HL-60 (cell line): ENCODE measurements at regions not wholly inside any gene's neighbourhood (a gene's known extent, or its start where the extent isn't known, plus 50 kb on each side); places are given as distances from the start of the nearest gene placed in this dataset.
"Not testable (repeated sequence)": the region's sequence is repeated elsewhere in the genome, so short reads cannot be mapped to it uniquely, and the experiment has no call there.

Experiments
- DNase-seq, 2 experiments: peaks; one replicate each; pipeline ENCODE4 v3.0.0-alpha.2; 2010 to 2020; ENCODE audit warnings: low read depth in 1 of 2, low spot score in 1 of 2
- H3K27ac ChIP-seq: fragments of 250-450 bp; sonication (Bioruptor Pico); replicated peaks from 2 replicates; pipeline ENCODE4 v1.5.1; 2020; ENCODE audit warnings: mild to moderate bottlenecking, moderate library complexity
- H3K27me3 ChIP-seq: fragments of 250-450 bp; sonication (Bioruptor Pico); 2 replicates; pipeline ENCODE4 v1.5.1; 2021; ENCODE audit warnings: mild to moderate bottlenecking, moderate library complexity; ENCODE audit not compliant: insufficient read depth, poor library complexity, severe bottlenecking
- H3K4me3 ChIP-seq: replicated peaks from 2 replicates; pipeline ENCODE4 v1.5.1; 2011; ENCODE audit warnings: mild to moderate bottlenecking, control low read depth, low read length; ENCODE audit not compliant: insufficient read depth
- GABPA ChIP-seq: IDR thresholded peaks from 2 replicates; pipeline ENCODE4 v1.6.1; 2012; ENCODE audit warnings: low read depth
- POLR2AphosphoS5 ChIP-seq: IDR thresholded peaks from 2 replicates; pipeline ENCODE4 v1.6.1; 2012; ENCODE audit warnings: low read depth
- REST ChIP-seq: IDR thresholded peaks from 2 replicates; pipeline ENCODE4 v1.6.1; 2012; ENCODE audit warnings: low read depth; ENCODE audit not compliant: insufficient replicate concordance
- SPI1 ChIP-seq: IDR thresholded peaks from 2 replicates; pipeline ENCODE4 v1.6.1; 2012; ENCODE audit warnings: low read depth, mild to moderate bottlenecking, borderline replicate concordance
- TF ChIP-seq, protein P1 (sequence below): IDR thresholded peaks from one replicate; pipeline ENCODE4 v1.5.1; 2011; ENCODE audit warnings: low read length, control low read depth, inconsistent platforms; ENCODE audit not compliant: insufficient read depth

DNA sequence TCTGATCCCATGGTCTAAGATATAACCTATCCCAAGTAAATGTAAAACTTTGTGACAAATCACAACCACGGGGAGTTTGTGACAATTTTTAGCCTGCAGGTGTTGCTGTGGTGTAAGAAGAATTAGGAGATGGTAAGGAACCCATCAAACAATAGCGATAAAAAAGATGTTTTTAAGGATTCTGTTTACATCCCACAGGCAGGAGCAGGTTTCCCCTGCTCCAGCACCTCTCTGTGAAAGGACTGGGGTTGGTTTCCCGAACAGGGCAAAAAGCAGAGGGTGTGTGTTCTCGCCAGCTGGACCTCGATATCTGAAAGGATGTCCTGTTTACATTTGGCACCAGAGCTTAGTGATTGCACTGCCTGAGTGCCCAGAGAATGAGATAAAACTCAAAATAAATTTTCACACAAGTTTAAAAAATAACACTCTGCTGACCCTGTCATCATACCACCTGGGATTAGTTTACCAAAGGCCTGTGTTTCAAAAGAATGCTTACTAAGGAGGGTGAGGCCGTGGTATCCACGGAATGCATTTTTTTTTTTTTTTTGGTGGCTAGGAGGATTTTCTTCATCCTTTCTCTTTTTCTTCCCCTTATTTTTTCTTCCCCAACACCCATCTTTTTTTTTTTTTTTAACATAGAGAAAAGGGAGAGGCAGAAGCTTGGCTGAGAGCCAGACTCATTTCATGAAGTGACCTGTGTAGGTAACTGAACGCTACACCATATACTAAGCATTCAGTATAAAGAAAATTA is 151.8 kb upstream of the DPH6 start:
- DNase-seq = no peak
- no peak overlapping the region for H3K4me3 ChIP-seq
- no peaks in the 10 kb centered on the region for H3K27me3 ChIP-seq
- TF ChIP-seq GABPA (no peak), SPI1 (no peak), REST (no peak), POLR2AphosphoS5 (no peak)
- TF ChIP-seq, protein P1, sequence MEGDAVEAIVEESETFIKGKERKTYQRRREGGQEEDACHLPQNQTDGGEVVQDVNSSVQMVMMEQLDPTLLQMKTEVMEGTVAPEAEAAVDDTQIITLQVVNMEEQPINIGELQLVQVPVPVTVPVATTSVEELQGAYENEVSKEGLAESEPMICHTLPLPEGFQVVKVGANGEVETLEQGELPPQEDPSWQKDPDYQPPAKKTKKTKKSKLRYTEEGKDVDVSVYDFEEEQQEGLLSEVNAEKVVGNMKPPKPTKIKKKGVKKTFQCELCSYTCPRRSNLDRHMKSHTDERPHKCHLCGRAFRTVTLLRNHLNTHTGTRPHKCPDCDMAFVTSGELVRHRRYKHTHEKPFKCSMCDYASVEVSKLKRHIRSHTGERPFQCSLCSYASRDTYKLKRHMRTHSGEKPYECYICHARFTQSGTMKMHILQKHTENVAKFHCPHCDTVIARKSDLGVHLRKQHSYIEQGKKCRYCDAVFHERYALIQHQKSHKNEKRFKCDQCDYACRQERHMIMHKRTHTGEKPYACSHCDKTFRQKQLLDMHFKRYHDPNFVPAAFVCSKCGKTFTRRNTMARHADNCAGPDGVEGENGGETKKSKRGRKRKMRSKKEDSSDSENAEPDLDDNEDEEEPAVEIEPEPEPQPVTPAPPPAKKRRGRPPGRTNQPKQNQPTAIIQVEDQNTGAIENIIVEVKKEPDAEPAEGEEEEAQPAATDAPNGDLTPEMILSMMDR = no peak
- no peak overlapping the region for H3K27ac ChIP-seq

DNA sequence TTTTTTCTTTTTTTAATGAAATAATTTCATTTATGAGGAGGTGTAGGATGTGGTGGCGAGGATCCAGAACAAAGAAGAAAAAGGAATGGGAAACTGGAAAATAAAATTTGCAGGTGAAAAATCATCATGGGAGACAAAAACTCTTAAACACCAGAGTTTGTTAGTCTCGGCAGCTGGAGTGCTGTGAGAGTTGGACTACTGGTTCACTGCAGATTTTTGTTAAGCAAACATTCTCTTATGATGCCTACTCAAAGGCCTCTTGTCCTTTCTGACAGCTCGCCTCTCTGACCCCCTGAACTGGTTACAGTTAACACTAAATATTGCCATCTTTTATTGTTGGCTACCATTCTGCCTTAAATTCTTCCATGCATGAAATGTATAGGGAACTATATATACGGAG is 152.4 kb upstream of the DPH6 start:
- H3K27ac ChIP-seq = no peak overlapping the region
- TF ChIP-seq GABPA = no peak
- no peak for TF ChIP-seq POLR2AphosphoS5
- TF ChIP-seq, protein P1 = no peak
- TF ChIP-seq SPI1 = no peak
- TF ChIP-seq REST = no peak
- H3K4me3 ChIP-seq = no peak overlapping the region
- H3K27me3 ChIP-seq = no peaks in the 10 kb centered on the region
- DNase-seq = no peak

DNA sequence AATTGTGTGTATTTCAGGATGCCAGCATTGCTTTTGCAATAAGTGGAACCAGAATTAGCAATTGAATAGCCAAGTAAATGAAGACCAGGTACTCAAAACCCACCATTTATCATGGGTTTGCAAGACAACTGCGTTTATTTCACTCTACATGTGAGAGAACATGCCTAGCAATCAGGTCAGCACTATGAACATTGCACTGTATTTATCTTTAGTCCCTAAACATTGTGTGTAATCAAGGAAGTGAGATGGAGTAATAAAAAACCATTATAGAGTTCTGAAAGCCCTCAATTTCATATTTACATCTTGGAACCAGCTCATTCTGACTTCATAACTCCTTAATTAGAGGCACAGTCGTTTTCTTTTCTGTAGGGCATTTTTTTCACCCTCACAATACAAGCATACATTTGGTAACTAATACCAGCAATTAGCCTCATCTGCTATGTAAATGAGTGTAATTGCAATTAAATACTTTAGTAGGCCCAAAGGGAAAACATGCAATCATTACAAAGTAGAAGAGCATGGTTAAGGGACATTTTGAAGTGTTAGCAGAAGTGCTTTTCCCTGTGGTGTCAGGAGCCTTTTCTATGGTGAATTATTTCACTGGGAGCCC is 153.1 kb upstream of the DPH6 start:
- Histone ChIP-seq H3K27ac (no peak overlapping the region), H3K27me3 (no peaks in the 10 kb centered on the region), H3K4me3 (no peak overlapping the region)
- DNase-seq = no peak
- TF ChIP-seq, protein P1 = no peak
- TF ChIP-seq GABPA (no peak), SPI1 (no peak), REST (no peak), POLR2AphosphoS5 (no peak)

DNA sequence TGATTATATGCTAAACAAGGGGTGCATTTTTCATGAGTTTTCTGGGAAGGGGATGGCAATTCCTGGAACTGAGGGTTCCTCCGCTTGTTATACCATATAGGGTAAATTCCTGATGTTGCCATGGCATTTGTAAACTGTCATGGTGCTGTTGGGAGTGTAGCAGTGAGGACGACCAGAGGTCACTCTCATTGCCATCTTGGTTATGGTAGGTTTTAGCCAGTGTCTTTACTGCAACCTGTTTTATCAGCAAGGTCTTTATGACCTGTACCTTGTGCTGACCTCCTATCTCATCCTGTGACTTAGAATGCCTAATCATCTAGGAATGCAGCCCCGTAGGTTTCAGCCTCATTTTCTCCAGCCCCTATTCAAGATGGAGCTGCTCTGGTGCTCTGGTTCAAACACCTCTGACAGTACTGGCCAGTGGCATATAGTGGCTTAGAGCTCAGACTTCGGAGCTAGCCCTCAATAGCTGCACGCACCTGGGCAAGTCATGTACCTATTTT is 154.2 kb upstream of the DPH6 start:
- not testable (repeated sequence) for H3K4me3 ChIP-seq, H3K27ac ChIP-seq, H3K27me3 ChIP-seq, DNase-seq
